Stomach smooth muscle (tissue), 2 donors: ENCODE measurements at regions not wholly inside any gene's neighbourhood (a gene's known extent, or its start where the extent isn't known, plus 50 kb on each side); places are given as distances from the start of the nearest gene placed in this dataset.

Experiments used
- H3K27ac ChIP-seq: one replicate; pipeline ENCODE4 v1.7.0; 2013; ENCODE audit warnings: mild to moderate bottlenecking, low read length, inconsistent platforms
- H3K27me3 ChIP-seq, 2 donors: one replicate each; pipeline ENCODE4 v1.7.0; 2013; ENCODE audit warnings: low read length in 2 of 2; ENCODE audit not compliant: insufficient read depth in 2 of 2, control insufficient read depth in 1 of 2
- H3K36me3 ChIP-seq, 2 donors: one replicate each; pipeline ENCODE4 v1.7.0; 2013; ENCODE audit warnings: low read length in 2 of 2; ENCODE audit not compliant: control insufficient read depth in 2 of 2, insufficient read depth in 2 of 2
- H3K4me1 ChIP-seq: one replicate; pipeline ENCODE4 v1.7.0; 2013; ENCODE audit warnings: low read length; ENCODE audit not compliant: control insufficient read depth, insufficient read depth
- H3K4me3 ChIP-seq, 2 donors: one replicate each; pipeline ENCODE4 v1.7.0; 2013; ENCODE audit warnings: low read length in 2 of 2
- H3K9ac ChIP-seq, 2 donors: one replicate each; pipeline ENCODE4 v1.7.0; 2013; ENCODE audit warnings: low read length in 2 of 2, mild to moderate bottlenecking in 1 of 2
- H3K9me3 ChIP-seq, 2 donors: one replicate each; pipeline ENCODE4 v1.7.0; 2013; ENCODE audit warnings: low read length in 2 of 2; ENCODE audit not compliant: control insufficient read depth in 2 of 2
- donor health status: healthy.
- donor health status: Pancreatic carcinoma.

- H3K9me3 ChIP-seq: no peaks in the 10 kb centered on the region
- peak overlapping the region in 1 of 2 donors; percentile 1 for H3K4me3 ChIP-seq
- no peaks in the 10 kb centered on the region for H3K4me1 ChIP-seq
- no peaks in the 10 kb centered on the region for H3K27me3 ChIP-seq
- no peak overlapping the region for H3K9ac ChIP-seq
- no peaks in the 10 kb centered on the region for H3K36me3 ChIP-seq
- H3K27ac ChIP-seq: no peak overlapping the region
Measured at GRCh38 chr3:106413683-106414082, 544.9 kb upstream of the CBLB start.

DNA sequence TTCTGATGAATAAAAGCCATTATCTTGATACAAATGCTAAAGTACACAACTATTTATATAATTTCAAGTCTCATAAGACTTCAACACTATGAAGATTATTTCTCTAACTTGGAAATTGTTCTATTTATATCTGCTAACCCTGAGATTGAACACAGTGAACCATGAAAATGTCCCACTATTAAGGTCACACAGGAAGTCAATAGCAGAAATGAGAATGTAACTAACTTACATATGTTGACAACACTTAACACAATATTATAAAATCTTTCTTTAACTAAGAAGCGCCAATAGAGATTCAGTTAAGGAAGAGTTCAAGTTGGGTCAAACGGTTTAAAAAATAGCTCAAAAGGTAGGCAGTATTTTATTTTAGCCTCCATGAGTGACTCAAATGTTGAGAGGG, 551.8 kb upstream of the CBLB start:
- Histone ChIP-seq H3K9me3 (no peaks in the 10 kb centered on the region), H3K9ac (no peak overlapping the region), H3K4me1 (no peaks in the 10 kb centered on the region), H3K27me3 (no peaks in the 10 kb centered on the region), H3K4me3 (no peak overlapping the region), H3K27ac (no peak overlapping the region), H3K36me3 (no peaks in the 10 kb centered on the region)

DNA sequence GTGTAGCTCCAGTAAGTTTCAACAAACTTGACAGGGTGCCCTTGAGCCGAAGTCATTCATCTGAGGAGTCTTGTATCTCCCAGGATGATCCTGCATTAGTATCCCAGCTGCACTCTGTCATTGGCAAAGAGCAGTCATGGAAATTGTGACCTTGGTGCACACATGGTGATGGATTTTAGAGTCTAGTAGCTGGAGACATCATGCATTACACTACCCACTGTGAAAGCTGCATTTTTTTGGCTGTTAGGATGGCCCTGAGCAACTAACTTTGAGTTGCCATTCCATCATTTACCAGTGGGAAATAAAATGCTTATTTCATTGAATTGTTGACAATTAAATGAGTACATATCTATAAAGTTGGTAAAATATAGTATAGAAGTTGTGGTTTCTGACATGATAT, 552.6 kb upstream of the CBLB start:
- Histone ChIP-seq H3K27me3 (no peaks in the 10 kb centered on the region), H3K9ac (no peak overlapping the region), H3K9me3 (no peaks in the 10 kb centered on the region), H3K4me1 (no peaks in the 10 kb centered on the region), H3K36me3 (no peaks in the 10 kb centered on the region), H3K4me3 (no peak overlapping the region), H3K27ac (no peak overlapping the region)

DNA sequence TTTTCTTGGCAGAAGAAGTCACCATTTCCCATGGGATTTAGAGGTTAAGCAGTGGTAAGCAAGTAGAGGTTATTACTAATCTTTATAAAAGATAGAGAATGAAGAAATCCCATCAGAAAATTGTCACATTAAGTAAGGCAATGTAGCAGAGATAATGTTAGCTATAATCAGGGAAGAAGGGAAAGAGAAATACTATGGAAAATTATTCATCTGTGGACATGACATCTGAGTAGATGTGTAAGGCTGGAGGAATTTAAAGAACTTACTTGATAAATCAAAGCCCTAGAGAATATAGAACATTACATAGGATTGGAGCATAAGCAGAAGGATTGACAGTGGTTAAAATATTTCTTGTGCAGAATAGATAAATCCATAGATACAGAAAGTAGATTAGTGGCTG, 553.1 kb upstream of the CBLB start:
- no peak overlapping the region for H3K9ac ChIP-seq
- no peak overlapping the region for H3K4me3 ChIP-seq
- no peaks in the 10 kb centered on the region for H3K4me1 ChIP-seq
- H3K36me3 ChIP-seq: no peaks in the 10 kb centered on the region
- H3K27ac ChIP-seq: no peak overlapping the region
- H3K27me3 ChIP-seq: no peaks in the 10 kb centered on the region
- H3K9me3 ChIP-seq: no peaks in the 10 kb centered on the region

DNA sequence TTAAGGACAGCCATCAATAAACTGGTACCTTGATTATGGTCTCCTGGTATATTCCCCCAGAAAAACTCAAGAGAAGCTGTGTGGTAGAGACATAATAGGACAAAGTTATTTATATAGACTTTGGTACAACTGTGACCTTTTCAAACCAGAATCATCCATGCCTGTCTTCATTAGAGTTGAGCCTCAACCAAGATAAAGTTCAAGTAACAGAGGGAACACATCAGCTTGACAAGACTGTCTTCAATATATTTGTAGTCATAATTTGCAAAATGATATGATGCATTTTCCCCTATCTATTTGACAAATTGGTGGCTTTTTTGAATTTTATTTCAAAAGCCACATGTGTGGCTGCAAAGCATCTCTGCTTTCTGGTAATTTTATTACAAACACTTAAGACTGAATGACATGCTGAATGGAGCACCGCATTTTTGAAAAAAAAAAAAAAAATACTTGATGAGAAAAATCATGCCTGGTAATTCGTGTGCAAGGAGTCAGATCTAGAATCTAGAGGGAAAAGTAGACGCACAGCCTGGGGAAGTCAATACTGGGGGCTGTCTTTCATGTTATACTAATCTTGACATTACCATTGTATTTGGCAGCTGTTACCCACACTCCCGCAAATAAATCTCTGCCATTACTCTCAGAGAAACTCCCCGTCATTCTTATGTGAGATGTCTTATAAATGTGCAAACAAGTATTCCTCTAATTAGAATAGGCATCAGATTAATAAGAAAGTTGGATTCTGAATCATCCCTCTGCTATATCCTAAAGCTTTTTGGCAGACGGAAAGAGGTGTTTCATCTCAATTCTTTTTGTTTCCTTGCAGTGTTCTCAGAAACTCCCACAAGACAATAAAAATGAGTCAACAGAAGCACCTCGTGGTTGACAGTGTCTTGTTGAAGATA, 554.8 kb upstream of the CBLB start:
- Histone ChIP-seq H3K36me3 (no peaks in the 10 kb centered on the region), H3K27me3 (no peaks in the 10 kb centered on the region), H3K9me3 (no peaks in the 10 kb centered on the region), H3K9ac (no peak overlapping the region), H3K4me3 (no peak overlapping the region), H3K27ac (no peak overlapping the region), H3K4me1 (no peaks in the 10 kb centered on the region)

- H3K36me3 ChIP-seq: no peaks in the 10 kb centered on the region
- H3K9ac ChIP-seq: no peak overlapping the region
- H3K4me1 ChIP-seq: no peaks in the 10 kb centered on the region
- no peak overlapping the region for H3K27ac ChIP-seq
- H3K4me3 ChIP-seq: no peak overlapping the region
- no peaks in the 10 kb centered on the region for H3K27me3 ChIP-seq
- H3K9me3 ChIP-seq: no peaks in the 10 kb centered on the region
Measured at GRCh38 chr3:106425026-106425425, 556.2 kb upstream of the CBLB start.

DNA sequence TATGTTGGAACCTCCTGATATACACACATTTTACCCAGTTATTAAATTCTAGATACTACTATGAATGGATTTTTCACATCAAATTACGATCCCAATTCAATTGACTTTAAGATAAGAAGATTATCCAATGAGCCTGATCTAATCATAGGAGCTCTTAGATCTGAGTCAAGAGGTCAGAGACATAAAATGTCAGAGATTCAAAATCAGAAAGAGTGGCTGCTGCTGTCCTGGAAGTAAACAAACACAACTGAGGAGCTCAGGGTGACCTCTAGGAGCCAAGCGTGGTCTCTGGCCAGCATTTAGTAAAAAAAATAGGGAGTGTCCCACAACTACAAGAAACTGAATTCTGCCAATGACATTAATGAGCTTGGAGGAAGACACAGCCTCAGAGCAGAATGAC, 557.1 kb upstream of the CBLB start:
- no peaks in the 10 kb centered on the region for H3K4me1 ChIP-seq
- H3K9ac ChIP-seq: no peak overlapping the region
- H3K4me3 ChIP-seq: no peak overlapping the region
- no peaks in the 10 kb centered on the region for H3K27me3 ChIP-seq
- H3K27ac ChIP-seq: no peak overlapping the region
- no peaks in the 10 kb centered on the region for H3K36me3 ChIP-seq
- H3K9me3 ChIP-seq: no peaks in the 10 kb centered on the region

DNA sequence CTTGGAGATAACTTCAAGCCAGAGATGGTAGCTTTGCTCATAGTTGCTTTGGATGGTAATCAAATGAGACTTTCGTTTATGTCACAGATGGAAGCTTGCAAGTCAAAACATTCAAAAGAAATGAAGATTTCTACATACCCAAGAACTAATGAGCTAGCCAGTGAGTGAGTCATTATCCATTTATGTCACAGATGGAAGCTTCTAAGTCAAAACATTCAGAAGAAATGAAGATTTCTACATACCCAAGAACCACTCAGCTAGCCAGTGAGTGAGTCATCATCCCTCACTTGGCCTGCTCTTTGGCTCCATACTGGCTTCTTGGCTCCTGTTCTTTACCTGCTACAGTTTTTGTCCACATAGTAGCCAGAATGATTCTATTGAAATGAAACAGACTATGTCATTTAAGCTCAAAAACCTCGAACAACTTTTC, 559.8 kb upstream of the CBLB start:
- Histone ChIP-seq H3K4me1 (no peaks in the 10 kb centered on the region), H3K4me3 (peak overlapping the region in 1 of 2 donors; percentile 14), H3K9me3 (no peaks in the 10 kb centered on the region), H3K27ac (no peak overlapping the region), H3K36me3 (no peaks in the 10 kb centered on the region), H3K9ac (no peak overlapping the region), H3K27me3 (no peaks in the 10 kb centered on the region)

DNA sequence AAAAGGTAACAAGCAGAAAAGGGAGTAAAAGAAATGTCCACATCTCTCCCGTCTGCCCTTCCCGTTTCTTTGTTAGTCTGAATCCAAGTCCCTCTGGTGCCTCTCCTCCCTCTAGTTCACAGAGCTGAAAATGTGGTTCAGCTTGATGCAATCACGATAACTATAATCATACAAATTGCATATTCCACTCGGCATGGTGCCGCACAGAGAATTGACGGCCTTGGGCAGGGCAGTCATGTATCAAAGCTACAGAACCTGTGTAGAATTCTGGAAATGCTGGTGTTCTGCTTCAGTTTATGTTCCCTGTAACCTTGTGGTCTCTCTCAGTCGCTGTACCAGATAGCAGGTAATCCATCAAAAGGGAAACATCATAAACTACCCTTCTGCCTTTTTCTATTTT, 562.9 kb upstream of the CBLB start:
- Histone ChIP-seq H3K27ac (no peak overlapping the region), H3K9me3 (no peaks in the 10 kb centered on the region), H3K9ac (no peak overlapping the region), H3K4me3 (no peak overlapping the region), H3K27me3 (no peaks in the 10 kb centered on the region), H3K36me3 (no peaks in the 10 kb centered on the region), H3K4me1 (no peaks in the 10 kb centered on the region)

GRCh38 chr3:106435899-106436453, 567.2 kb upstream of the CBLB start:
- no peak overlapping the region for H3K4me3 ChIP-seq
- no peak overlapping the region for H3K9ac ChIP-seq
- H3K9me3 ChIP-seq: no peaks in the 10 kb centered on the region
- H3K27me3 ChIP-seq: no peaks in the 10 kb centered on the region
- H3K4me1 ChIP-seq: no peaks in the 10 kb centered on the region
- H3K27ac ChIP-seq: no peak overlapping the region
- H3K36me3 ChIP-seq: no peaks in the 10 kb centered on the region

DNA sequence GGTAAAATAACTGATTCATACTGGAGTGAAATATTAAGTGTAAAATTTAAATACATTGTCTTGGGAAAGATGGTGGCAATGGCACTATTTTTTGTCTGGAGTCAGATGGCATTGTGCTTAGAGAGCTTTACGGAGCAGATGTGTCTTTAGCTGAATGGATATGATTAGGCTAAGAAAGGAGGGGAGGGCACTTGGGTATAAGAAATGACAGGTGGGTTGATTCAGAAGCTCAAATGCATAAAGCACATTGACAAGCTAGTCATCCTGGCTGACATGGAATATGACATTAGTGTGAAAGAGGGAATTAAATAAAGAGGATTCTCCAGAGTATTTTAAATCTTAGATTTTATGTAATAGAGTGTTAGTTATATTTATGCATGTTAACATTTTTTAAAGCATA, 570.1 kb upstream of the CBLB start:
- Histone ChIP-seq H3K27ac (no peak overlapping the region), H3K9me3 (no peaks in the 10 kb centered on the region), H3K9ac (no peak overlapping the region), H3K36me3 (no peaks in the 10 kb centered on the region), H3K4me3 (no peak overlapping the region), H3K27me3 (no peaks in the 10 kb centered on the region), H3K4me1 (no peaks in the 10 kb centered on the region)
